Lung (tissue), 11 donors: ENCODE measurements at regions not wholly inside any gene's neighbourhood (a gene's known extent, or its start where the extent isn't known, plus 50 kb on each side); places are given as distances from the start of the nearest gene placed in this dataset.

Experiments
- ATAC-seq: fragments of 200-7000 bp; cut with Tn5 transposase; one replicate; pipeline ENCODE4 v1.9.1; 2020; ENCODE audit warnings: moderate number of reproducible peaks; ENCODE audit not compliant: insufficient read depth, low FRiP score
- DNase-seq, 3 donors: peaks; one replicate each; pipeline ENCODE4 v3.0.0-alpha.2; 2013 to 2017
- H3K27ac ChIP-seq, 2 donors: one replicate each; pipeline ENCODE4 v1.5.1; 2013; ENCODE audit warnings: mild to moderate bottlenecking in 2 of 2, moderate library complexity in 2 of 2, control low read depth in 1 of 2, inconsistent platforms in 1 of 2, low read depth in 1 of 2, low read length in 1 of 2
- H3K27me3 ChIP-seq, 3 donors: one replicate each; pipeline ENCODE4 v1.5.1; 2013; ENCODE audit warnings: low read length in 2 of 3; ENCODE audit not compliant: control insufficient read depth in 3 of 3, insufficient read depth in 3 of 3
- H3K36me3 ChIP-seq, 4 donors: one replicate each; pipeline ENCODE4 v1.5.1; 2013; ENCODE audit warnings: low read length in 4 of 4, mild to moderate bottlenecking in 1 of 4, moderate library complexity in 1 of 4; ENCODE audit not compliant: control insufficient read depth in 4 of 4, insufficient read depth in 4 of 4
- H3K4me1 ChIP-seq, 5 donors: one replicate each; pipeline ENCODE4 v1.5.1; 2013; ENCODE audit warnings: low read length in 5 of 5, mild to moderate bottlenecking in 2 of 5, moderate library complexity in 1 of 5; ENCODE audit not compliant: control insufficient read depth in 5 of 5, insufficient read depth in 5 of 5
- H3K4me3 ChIP-seq: one replicate; pipeline ENCODE4 v1.5.1; 2013; ENCODE audit warnings: mild to moderate bottlenecking, control low read depth, moderate library complexity
- H3K9ac ChIP-seq, 2 donors: one replicate each; pipeline ENCODE4 v1.5.1; 2013; ENCODE audit warnings: low read length in 2 of 2, control low read depth in 1 of 2; ENCODE audit not compliant: insufficient read depth in 1 of 2
- H3K9me3 ChIP-seq, 4 donors: one replicate each; pipeline ENCODE4 v1.5.1; 2013; ENCODE audit warnings: low read length in 3 of 4, mild to moderate bottlenecking in 1 of 4, moderate library complexity in 1 of 4; ENCODE audit not compliant: control insufficient read depth in 4 of 4, insufficient read depth in 3 of 4
- WGBS, 2 donors: extraction: QIAGEN DNeasy Blood & Tissue Kit; methylation state at CpG; one replicate each; pipeline ENCODE4 v1.1.7; 2013; 5-methylcytosine and 5-hydroxymethylcytosine counted together
- TF ChIP-seq, protein P1 (sequence below): IDR thresholded peaks from 2 replicates; pipeline ENCODE4 v1.5.1; 2012; ENCODE audit warnings: mild to moderate bottlenecking; ENCODE audit errors: control extremely low read depth, extremely low read depth
- donor health status: control.
- donor health status: control.
- donor health status: Bipolar disorder and iron deficiency.
- donor health status: healthy.
- donor health status: DM: yes; HTN: yes; CAD: no.

DNA sequence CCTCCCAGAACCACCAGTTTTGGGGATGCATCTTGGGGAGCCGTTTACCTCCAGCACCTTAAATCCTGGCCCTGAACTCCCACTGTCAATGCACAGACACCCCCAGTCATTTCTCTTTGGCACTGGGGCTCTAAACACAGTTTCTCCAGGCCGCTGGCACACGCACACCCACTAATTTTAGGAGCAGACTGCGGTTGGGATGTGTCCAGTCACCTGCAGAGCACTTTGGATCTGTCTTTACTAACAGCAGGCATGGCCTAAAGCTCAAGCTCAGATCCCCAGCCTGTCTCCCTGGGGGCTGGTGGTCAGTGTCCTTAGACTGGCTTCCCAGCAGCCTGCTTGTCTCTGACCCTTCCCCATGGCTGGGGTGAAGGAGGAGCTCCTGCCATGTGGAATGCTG lies 49.9 kb downstream of the SYNE3 start:
- H3K27me3 ChIP-seq = peaks cover 0 to 4% (median 0%) of the 10 kb centered on the region in 3 donors
- H3K27ac ChIP-seq = no peak overlapping the region
- ATAC-seq (no peak), DNase-seq (no peak)
- H3K4me1 ChIP-seq = peaks cover 0 to 10% (median 1%) of the 10 kb centered on the region in 5 donors
- TF ChIP-seq, protein P1, sequence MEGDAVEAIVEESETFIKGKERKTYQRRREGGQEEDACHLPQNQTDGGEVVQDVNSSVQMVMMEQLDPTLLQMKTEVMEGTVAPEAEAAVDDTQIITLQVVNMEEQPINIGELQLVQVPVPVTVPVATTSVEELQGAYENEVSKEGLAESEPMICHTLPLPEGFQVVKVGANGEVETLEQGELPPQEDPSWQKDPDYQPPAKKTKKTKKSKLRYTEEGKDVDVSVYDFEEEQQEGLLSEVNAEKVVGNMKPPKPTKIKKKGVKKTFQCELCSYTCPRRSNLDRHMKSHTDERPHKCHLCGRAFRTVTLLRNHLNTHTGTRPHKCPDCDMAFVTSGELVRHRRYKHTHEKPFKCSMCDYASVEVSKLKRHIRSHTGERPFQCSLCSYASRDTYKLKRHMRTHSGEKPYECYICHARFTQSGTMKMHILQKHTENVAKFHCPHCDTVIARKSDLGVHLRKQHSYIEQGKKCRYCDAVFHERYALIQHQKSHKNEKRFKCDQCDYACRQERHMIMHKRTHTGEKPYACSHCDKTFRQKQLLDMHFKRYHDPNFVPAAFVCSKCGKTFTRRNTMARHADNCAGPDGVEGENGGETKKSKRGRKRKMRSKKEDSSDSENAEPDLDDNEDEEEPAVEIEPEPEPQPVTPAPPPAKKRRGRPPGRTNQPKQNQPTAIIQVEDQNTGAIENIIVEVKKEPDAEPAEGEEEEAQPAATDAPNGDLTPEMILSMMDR = no peak
- H3K9ac ChIP-seq = no peak overlapping the region
- no peaks in the 10 kb centered on the region for H3K9me3 ChIP-seq
- H3K4me3 ChIP-seq = no peak overlapping the region
- 47 to 85% methylated on average over 4 of the region's 4 CpGs for WGBS, 2 donors
- peaks cover 0 to 18% (median 7%) of the 10 kb centered on the region in 4 donors for H3K36me3 ChIP-seq

DNA sequence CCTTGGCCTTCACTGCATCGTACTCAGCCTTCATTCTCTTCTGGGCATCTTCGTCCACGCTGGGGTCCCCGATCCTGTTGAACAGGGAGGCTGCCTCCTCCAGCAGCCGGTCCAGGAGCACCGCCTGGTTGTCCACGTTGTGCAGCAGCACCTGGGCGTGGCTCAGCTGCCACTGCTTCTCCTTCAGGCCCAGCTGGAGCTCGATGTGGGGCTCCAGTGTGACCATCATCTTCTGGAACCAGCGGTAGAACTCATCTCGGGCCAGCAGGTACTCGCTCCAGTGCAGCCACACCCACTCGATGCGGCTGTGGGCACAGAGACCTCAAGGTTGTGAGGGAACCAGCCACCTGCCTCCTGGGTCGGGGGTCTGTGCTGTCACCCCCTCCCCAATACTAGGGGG lies 50.5 kb downstream of the SYNE3 start:
- 97 to 98% methylated on average over 15 of the region's 15 CpGs for WGBS, 2 donors
- TF ChIP-seq, protein P1 = no peak
- peaks cover 0 to 16% (median 7%) of the 10 kb centered on the region in 4 donors for H3K36me3 ChIP-seq

DNA sequence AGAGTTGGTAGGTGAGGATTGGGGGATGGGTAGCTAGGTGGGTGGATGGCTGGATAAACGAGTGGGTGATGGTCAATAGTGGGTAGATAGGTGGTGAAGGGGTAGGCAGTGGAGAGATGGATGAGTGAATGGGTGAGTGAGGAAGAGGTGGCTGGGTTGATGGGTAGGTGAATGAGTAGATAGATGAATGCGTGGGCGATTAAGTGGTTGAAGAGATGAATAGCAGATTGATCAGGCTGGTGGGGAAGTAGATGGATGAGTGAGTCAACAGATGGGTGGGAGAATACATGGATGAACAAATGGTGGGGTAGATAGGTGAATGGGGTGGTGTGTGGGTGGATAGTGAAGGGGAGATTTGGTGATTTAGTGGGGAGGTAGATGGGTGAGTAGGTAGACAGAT lies 51.1 kb downstream of the SYNE3 start:
- H3K9me3 ChIP-seq = no peaks in the 10 kb centered on the region
- H3K9ac ChIP-seq = no peak overlapping the region
- H3K36me3 ChIP-seq = peaks cover 0 to 16% (median 7%) of the 10 kb centered on the region in 4 donors
- H3K4me3 ChIP-seq = no peak overlapping the region
- TF ChIP-seq, protein P1 = no peak
- no peak for DNase-seq
- H3K4me1 ChIP-seq = peaks cover 0 to 17% (median 4%) of the 10 kb centered on the region in 5 donors
- no peak for ATAC-seq
- 91 to 92% methylated on average over 2 to 3 of the region's 3 CpGs for WGBS, 2 donors
- H3K27me3 ChIP-seq = peaks cover 0 to 7% (median 0%) of the 10 kb centered on the region in 3 donors
- no peak overlapping the region for H3K27ac ChIP-seq

More for the DNA sequence above, 50.5 kb downstream of the SYNE3 start:
- Histone ChIP-seq H3K9me3 (no peaks in the 10 kb centered on the region), H3K4me3 (no peak overlapping the region), H3K27me3 (peaks cover 0 to 7% (median 0%) of the 10 kb centered on the region in 3 donors), H3K27ac (no peak overlapping the region), H3K4me1 (peaks cover 0 to 13% (median 4%) of the 10 kb centered on the region in 5 donors), H3K9ac (no peak overlapping the region)
- no peak for DNase-seq
- no peak for ATAC-seq

DNA sequence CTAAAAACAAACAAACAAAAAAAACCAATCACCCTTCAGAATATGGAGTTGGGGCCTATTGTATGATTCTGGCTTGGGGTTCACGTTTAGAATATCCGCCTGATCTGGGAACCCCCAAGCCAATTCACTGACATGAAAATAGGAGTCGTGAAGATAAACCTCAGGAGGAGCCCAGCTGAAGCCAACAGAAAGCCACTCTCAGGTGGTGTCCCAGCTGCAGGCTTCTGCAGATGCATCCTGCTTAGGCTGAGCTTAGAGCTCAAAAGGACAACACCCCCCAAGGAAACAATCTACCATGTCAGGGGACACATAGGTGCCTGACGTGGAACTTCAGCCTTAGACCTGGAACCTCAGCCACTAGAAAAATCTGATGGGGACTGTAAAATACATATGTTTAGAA lies 51.9 kb downstream of the SYNE3 start:
- DNase-seq = no peak
- TF ChIP-seq, protein P1 = no peak
- Histone ChIP-seq H3K27me3 (peaks cover 0 to 7% (median 0%) of the 10 kb centered on the region in 3 donors), H3K27ac (no peak overlapping the region), H3K9ac (no peak overlapping the region), H3K9me3 (no peaks in the 10 kb centered on the region), H3K4me3 (no peak overlapping the region), H3K36me3 (peaks cover 0 to 14% (median 7%) of the 10 kb centered on the region in 4 donors), H3K4me1 (peaks cover 0 to 17% (median 4%) of the 10 kb centered on the region in 5 donors)
- no peak for ATAC-seq
- WGBS, 2 donors = 72 to 85% methylated on average over 4 of the region's 4 CpGs
